Endodermal cell (in vitro differentiated cells): ENCODE measurements at regions not wholly inside any gene's neighbourhood (a gene's known extent, or its start where the extent isn't known, plus 50 kb on each side); places are given as distances from the start of the nearest gene placed in this dataset.

Experiments
- DNase-seq: peaks from one replicate; pipeline ENCODE4 v3.0.0-alpha.2; 2017
- H3K27ac ChIP-seq: 2 replicates; pipeline ENCODE4 v1.5.1; 2013; ENCODE audit warnings: mild to moderate bottlenecking, low read depth, low read length, moderate library complexity
- H3K27me3 ChIP-seq: 2 replicates; pipeline ENCODE4 v1.6.1; 2013; ENCODE audit warnings: mild to moderate bottlenecking, low read length, moderate library complexity; ENCODE audit not compliant: insufficient read depth, control insufficient read depth, poor library complexity, severe bottlenecking
- H3K36me3 ChIP-seq: 2 replicates; pipeline ENCODE4 v1.7.0; 2013; ENCODE audit warnings: mild to moderate bottlenecking, low read length, moderate library complexity; ENCODE audit not compliant: control insufficient read depth, insufficient read depth
- H3K4me1 ChIP-seq: one replicate; pipeline ENCODE4 v1.7.0; 2013; ENCODE audit warnings: low read length; ENCODE audit not compliant: control insufficient read depth, insufficient read depth
- H3K4me3 ChIP-seq: 2 replicates; pipeline ENCODE4 v1.5.1; 2013; ENCODE audit warnings: mild to moderate bottlenecking, low read length, moderate library complexity
- H3K9ac ChIP-seq: 2 replicates; pipeline ENCODE4 v1.6.1; 2013; ENCODE audit warnings: mild to moderate bottlenecking, low read length, moderate library complexity; ENCODE audit not compliant: poor library complexity, severe bottlenecking; ENCODE audit errors: extremely low read depth
- H3K9me3 ChIP-seq: 2 replicates; pipeline ENCODE4 v1.6.1; 2013; ENCODE audit warnings: mild to moderate bottlenecking, low read length, moderate library complexity; ENCODE audit not compliant: control insufficient read depth
- H3K27ac Mint-ChIP-seq: 2 replicates; pipeline ENCODE4 v1.8.0; 2020; ENCODE audit warnings: mixed read lengths
- H3K27me3 Mint-ChIP-seq: 2 replicates; pipeline ENCODE4 v1.8.0; 2021; ENCODE audit warnings: mild to moderate bottlenecking, mixed read lengths; ENCODE audit not compliant: insufficient read depth
- H3K36me3 Mint-ChIP-seq: 2 replicates; pipeline ENCODE4 v1.8.0; 2020; ENCODE audit warnings: low read depth, mixed read lengths
- H3K4me1 Mint-ChIP-seq: 2 replicates; pipeline ENCODE4 v1.8.0; 2020; ENCODE audit warnings: mixed read lengths
- H3K4me3 Mint-ChIP-seq: 2 replicates; pipeline ENCODE4 v1.8.0; 2020; ENCODE audit warnings: mild to moderate bottlenecking, moderate library complexity, mixed read lengths
- H3K9me3 Mint-ChIP-seq: 2 replicates; pipeline ENCODE4 v1.8.0; 2020; ENCODE audit warnings: mild to moderate bottlenecking, mixed read lengths
- WGBS, 2 experiments: methylation state at CpG; one replicate each; pipeline versions ENCODE4 v1.1.5 to v1.1.7; 2013; ENCODE audit warnings: missing lambda C conversion rate in 2 of 2, mixed read lengths in 1 of 2; ENCODE audit not compliant: insufficient coverage in 1 of 2, insufficient read length in 1 of 2; 5-methylcytosine and 5-hydroxymethylcytosine counted together
- TF ChIP-seq, protein P1 (sequence below): fragments of 200-600 bp; sonication (generic); conservative IDR thresholded peaks from 2 replicates; pipeline ENCODE4 v1.5.0; 2021; ENCODE audit warnings: antibody characterized with exemption, mild to moderate bottlenecking

GRCh38 chr1:118306851-118307250, 121.8 kb upstream of the SPAG17 start:
- Mint-ChIP-seq H3K4me1 (peaks cover 5% of the 10 kb centered on the region), H3K9me3 (no peaks in the 10 kb centered on the region), H3K27me3 (no peaks in the 10 kb centered on the region), H3K4me3 (no peak overlapping the region), H3K27ac (no peak overlapping the region), H3K36me3 (no peaks in the 10 kb centered on the region)
- TF ChIP-seq, protein P1, sequence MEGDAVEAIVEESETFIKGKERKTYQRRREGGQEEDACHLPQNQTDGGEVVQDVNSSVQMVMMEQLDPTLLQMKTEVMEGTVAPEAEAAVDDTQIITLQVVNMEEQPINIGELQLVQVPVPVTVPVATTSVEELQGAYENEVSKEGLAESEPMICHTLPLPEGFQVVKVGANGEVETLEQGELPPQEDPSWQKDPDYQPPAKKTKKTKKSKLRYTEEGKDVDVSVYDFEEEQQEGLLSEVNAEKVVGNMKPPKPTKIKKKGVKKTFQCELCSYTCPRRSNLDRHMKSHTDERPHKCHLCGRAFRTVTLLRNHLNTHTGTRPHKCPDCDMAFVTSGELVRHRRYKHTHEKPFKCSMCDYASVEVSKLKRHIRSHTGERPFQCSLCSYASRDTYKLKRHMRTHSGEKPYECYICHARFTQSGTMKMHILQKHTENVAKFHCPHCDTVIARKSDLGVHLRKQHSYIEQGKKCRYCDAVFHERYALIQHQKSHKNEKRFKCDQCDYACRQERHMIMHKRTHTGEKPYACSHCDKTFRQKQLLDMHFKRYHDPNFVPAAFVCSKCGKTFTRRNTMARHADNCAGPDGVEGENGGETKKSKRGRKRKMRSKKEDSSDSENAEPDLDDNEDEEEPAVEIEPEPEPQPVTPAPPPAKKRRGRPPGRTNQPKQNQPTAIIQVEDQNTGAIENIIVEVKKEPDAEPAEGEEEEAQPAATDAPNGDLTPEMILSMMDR, result no peak
- no peak for DNase-seq
- H3K9me3 ChIP-seq, result no peaks in the 10 kb centered on the region
- no peaks in the 10 kb centered on the region for H3K27me3 ChIP-seq
- H3K4me3 ChIP-seq, result no peak overlapping the region
- H3K36me3 ChIP-seq, result no peaks in the 10 kb centered on the region
- H3K9ac ChIP-seq, result no peak overlapping the region
- H3K4me1 ChIP-seq, result no peaks in the 10 kb centered on the region
- 87 to 91% methylated on average over 3 of the region's 4 CpGs for WGBS, 2 experiments
- no peak overlapping the region for H3K27ac ChIP-seq

DNA sequence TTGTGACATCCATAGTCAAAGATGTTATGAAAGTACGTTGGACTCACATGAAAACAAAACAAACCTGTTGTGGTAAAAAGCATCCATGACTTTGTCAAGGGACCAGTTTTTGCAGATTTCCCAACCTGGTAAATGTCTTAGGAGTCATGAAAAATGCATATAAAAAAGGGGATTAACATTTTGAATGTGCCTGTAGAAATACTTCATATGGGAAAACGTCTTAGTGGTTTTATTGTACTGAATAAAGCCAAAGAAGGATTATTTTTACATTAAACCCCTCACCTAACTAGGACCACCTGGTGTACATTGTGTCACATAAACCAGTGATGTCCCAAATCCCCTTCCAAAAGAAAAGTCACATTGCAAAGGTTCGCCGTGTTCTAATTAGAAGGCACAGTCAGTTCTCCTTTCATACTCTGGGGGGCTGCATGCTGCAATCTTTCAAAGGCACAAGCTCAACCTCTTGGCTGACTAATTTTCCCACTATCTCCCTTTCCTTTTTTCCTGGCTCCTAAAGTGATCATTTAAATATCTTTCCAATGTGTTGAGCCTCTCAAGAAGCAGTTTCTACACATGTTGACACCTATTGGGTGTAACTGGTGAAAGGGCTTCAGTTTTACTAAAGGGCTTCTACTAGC, 119.8 kb upstream of the SPAG17 start:
- Mint-ChIP-seq H3K27me3 (no peaks in the 10 kb centered on the region), H3K4me3 (no peak overlapping the region), H3K9me3 (no peaks in the 10 kb centered on the region), H3K27ac (no peak overlapping the region), H3K36me3 (no peaks in the 10 kb centered on the region), H3K4me1 (peaks cover 9% of the 10 kb centered on the region)
- 53 to 57% methylated on average over 3 to 4 of the region's 4 CpGs for WGBS, 2 experiments
- Histone ChIP-seq H3K4me1 (no peaks in the 10 kb centered on the region), H3K27me3 (no peaks in the 10 kb centered on the region), H3K4me3 (no peak overlapping the region), H3K27ac (no peak overlapping the region), H3K36me3 (no peaks in the 10 kb centered on the region), H3K9me3 (no peaks in the 10 kb centered on the region), H3K9ac (no peak overlapping the region)
- TF ChIP-seq, protein P1, result peak; percentile 76
- DNase-seq, result peak; percentile 52

DNA sequence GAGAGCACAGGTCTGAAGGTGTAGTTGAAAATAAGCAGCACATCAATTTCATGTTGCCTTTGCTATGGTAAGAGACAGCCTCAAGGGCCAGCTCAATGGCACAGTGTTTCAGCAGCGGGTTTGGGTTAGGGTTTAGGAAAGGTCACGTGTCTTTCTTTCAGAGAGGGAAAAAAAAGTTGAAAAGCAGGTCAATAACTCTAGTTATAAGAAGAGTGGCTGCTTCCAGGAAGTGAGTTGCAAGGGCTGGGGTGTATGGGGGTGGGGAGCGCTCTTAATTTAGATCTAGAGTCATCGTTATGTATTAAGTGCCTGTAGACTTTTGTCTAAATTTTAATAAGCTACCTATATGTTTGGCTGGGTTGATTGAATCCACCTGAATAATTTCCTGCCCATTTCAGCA, 118.5 kb upstream of the SPAG17 start:
- peaks cover 10% of the 10 kb centered on the region for H3K4me1 Mint-ChIP-seq
- H3K36me3 ChIP-seq, result no peaks in the 10 kb centered on the region
- no peaks in the 10 kb centered on the region for H3K27me3 ChIP-seq
- no peak overlapping the region for H3K4me3 Mint-ChIP-seq
- no peak overlapping the region for H3K27ac ChIP-seq
- H3K27ac Mint-ChIP-seq, result peak overlapping the region; percentile 3
- H3K9ac ChIP-seq, result no peak overlapping the region
- H3K4me3 ChIP-seq, result no peak overlapping the region
- no peaks in the 10 kb centered on the region for H3K36me3 Mint-ChIP-seq
- 74% methylated on average over 4 of the region's 4 CpGs; no CpG with 5 or more reads in 1 of the 2 experiments for WGBS, 2 experiments
- H3K4me1 ChIP-seq, result no peaks in the 10 kb centered on the region
- no peaks in the 10 kb centered on the region for H3K9me3 Mint-ChIP-seq
- no peak for DNase-seq
- no peaks in the 10 kb centered on the region for H3K27me3 Mint-ChIP-seq
- TF ChIP-seq, protein P1, result no peak
- no peaks in the 10 kb centered on the region for H3K9me3 ChIP-seq
